AG10803 (cell line): ENCODE measurements at regions not wholly inside any gene's neighbourhood (a gene's known extent, or its start where the extent isn't known, plus 50 kb on each side); places are given as distances from the start of the nearest gene placed in this dataset.

Experiments
- DNase-seq: peaks from one replicate; pipeline ENCODE4 v3.0.0; 2010; ENCODE audit warnings: low read depth
- H3K4me3 ChIP-seq: 2 replicates; pipeline ENCODE4 v1.5.1; 2011; ENCODE audit warnings: mild to moderate bottlenecking, low read length, control low read depth
- TF ChIP-seq, protein P1 (sequence below): conservative IDR thresholded peaks from 2 replicates; pipeline ENCODE4 v1.5.1; 2011; ENCODE audit warnings: mild to moderate bottlenecking, low read length, control low read depth, inconsistent platforms

DNA sequence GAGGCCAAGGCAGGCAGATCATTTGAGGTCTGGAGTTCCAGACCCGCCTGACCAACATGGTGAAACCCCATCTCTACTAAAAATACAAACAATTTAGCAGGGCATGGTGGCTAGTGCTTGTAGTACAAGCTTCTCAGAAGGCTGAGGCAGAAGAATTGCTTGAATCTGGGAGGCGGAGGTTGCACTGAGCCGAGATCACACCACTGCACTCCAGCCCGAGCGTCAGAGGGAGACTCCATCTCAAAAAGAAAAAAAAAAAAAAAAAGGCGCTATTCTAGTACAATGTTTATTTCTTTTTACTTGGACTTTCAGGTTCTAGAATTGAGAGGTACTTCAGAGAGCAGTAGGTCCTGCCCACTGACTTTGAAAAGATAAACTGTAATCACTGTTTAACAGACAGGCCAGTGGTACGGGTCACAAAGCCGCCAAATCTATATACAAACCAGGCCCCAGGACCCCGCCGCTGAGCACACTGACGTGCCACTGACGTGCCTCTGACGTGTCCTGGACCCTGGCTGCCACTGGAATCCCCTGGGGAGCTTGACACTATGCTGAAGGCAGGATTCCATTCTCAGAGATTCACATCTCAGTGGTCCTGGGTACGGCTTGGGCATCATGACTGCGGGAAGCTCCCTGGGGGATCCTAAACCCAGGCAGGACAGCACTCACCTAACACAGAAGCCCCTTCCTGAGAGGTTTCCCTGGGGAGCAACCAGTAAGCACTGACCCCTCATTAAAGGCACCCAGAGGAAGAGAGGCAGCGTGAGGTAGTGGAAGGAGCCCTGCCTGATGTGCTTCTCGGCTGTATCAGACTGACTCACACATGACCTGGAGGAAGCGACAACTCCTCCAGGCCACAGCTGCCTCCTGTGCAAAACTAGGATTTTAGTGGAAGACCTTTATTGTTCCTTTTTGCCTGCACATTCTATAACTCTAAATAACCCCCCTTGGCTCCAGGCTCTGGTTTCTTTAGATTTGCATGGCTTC, 197.8 kb upstream of the MEIS1 start:
- no peak for DNase-seq
- no peak overlapping the region for H3K4me3 ChIP-seq
- TF ChIP-seq, protein P1, sequence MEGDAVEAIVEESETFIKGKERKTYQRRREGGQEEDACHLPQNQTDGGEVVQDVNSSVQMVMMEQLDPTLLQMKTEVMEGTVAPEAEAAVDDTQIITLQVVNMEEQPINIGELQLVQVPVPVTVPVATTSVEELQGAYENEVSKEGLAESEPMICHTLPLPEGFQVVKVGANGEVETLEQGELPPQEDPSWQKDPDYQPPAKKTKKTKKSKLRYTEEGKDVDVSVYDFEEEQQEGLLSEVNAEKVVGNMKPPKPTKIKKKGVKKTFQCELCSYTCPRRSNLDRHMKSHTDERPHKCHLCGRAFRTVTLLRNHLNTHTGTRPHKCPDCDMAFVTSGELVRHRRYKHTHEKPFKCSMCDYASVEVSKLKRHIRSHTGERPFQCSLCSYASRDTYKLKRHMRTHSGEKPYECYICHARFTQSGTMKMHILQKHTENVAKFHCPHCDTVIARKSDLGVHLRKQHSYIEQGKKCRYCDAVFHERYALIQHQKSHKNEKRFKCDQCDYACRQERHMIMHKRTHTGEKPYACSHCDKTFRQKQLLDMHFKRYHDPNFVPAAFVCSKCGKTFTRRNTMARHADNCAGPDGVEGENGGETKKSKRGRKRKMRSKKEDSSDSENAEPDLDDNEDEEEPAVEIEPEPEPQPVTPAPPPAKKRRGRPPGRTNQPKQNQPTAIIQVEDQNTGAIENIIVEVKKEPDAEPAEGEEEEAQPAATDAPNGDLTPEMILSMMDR = no peak

DNA sequence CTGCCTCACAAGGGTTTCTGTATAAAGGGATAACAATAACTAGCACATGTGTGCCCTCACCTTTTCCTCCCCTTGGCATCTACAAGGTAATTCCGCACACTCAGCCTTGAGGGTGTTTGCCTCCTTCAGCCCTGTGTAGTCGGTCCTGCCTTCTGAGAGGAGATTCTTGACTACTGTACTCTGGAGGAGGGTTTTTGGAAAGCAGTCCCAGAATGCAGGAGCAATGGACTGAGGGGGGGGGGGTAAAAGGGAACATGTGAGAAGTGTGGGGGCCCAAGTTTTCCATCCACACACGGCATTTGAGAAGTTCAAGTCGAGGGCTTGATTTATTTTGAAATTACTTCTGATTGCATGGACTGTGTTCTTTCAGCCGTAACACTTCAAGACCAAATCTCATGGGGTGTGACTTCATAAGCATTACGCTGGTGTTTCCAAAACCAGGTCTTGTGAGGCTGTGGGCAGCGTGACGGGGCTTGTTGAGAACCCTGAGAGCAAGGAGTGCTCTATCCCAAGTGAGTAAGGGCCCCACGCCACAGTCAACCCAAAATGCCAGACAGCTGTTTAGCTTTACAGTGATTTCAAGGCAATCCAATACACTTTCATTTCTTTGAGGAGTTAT, 198.7 kb upstream of the MEIS1 start:
- TF ChIP-seq, protein P1 = no peak

DNA sequence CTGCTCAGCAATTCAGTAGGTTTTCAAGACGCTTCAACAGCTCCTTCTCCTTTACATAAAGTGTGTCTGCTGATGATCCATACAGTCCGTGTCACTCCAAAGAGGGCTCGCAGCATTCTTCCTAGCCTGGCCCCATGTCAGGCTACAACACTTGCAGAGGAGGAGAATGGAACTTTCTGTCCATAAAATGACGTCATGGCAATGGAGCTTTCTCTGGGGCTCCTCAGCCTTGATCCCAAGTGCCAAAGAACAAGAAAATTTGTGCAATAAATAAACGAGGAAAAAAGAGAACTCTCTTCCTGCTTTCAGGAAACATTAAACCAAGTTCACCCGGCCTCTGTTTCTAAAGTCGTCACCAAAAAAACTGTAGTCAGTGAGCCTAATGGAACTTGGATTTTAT, 199.5 kb upstream of the MEIS1 start:
- TF ChIP-seq, protein P1 = no peak
- no peak overlapping the region for H3K4me3 ChIP-seq
- DNase-seq = no peak

More for the DNA sequence above, 198.7 kb upstream of the MEIS1 start:
- no peak for DNase-seq
- no peak overlapping the region for H3K4me3 ChIP-seq

DNA sequence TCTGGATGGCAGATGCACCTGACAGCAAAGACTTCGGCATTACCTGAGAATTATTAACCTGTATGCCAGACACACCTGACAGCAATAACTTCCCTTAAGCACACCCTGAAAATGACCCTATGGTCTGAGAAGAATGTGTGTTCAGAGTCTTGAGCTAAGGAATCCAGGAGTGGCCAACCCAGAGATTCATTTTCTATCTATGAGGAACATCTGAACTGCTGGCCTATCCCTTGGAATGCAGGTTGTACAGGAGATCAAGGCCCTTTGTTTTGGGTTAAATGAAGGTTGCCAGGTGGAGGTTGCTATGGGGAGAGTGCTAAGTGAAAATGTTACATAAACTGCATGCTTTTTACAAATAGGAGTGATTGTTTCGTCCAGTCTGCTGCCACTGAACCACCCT, 200.9 kb upstream of the MEIS1 start:
- no peak overlapping the region for H3K4me3 ChIP-seq
- TF ChIP-seq, protein P1 = no peak
- no peak for DNase-seq

DNA sequence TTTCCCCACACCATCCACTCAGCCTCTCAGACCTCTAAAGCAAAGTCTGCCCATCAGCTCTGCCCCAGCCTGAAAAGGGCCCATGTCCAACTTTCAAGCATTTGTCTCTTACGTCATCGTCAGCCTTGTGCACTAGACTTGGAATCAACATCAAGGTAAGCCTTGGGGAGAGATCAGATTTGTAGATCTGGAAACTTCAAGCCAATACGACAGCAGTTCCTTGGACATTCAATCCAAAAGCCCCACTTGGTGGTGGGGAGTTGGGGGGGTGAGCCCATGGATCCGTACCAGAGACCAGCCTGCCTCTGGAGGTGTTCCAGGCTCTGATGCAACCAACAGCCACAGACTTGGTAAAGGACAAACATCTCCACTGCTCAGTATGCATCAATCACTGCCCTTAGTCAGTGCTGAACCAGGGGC, 206.8 kb upstream of the MEIS1 start:
- H3K4me3 ChIP-seq = no peak overlapping the region
- DNase-seq = no peak
- TF ChIP-seq, protein P1 = no peak

DNA sequence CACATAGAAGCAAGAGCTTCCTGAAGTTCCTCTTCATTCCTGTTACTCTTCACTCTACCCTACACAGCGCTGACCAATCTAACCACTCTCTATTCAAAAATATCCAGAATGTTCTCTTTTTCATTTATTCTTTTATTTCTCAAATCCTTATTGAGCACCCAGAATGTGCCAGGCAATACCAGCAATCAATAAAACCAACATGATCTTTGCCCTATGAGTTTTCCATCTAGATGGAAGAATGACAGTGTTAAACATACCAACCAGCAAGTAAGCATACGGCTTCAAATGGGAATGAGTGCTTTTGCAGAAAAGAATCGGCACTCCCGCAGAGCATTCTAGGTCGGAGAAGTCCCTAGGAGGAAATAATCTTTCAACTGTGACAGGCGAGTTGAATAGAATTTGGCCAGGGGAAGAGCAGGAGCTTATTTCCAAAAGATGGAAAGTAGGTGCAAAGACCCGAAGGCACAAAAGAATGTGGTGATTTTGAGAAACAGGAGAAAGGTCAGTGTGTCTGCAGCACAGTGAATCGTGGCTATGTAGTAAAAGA, 217.8 kb upstream of the MEIS1 start:
- H3K4me3 ChIP-seq = no peak overlapping the region
- TF ChIP-seq, protein P1 = no peak
- no peak for DNase-seq
